Astrocyte of the cerebellum (primary cell): ENCODE measurements at regions not wholly inside any gene's neighbourhood (a gene's known extent, or its start where the extent isn't known, plus 50 kb on each side); places are given as distances from the start of the nearest gene placed in this dataset.

Experiments used
- DNase-seq: peaks from one replicate; pipeline ENCODE4 v3.0.0-alpha.2; 2011; ENCODE audit warnings: low read depth
- H3K4me3 ChIP-seq: 2 replicates; pipeline ENCODE4 v1.5.1; 2011; ENCODE audit warnings: mild to moderate bottlenecking, low read depth, low read length, moderate library complexity
- in situ Hi-C: cut with HindIII; loops from 2 replicates; pipeline ENCODE4 v1.10.0; 2017; ENCODE audit warnings: low sequenced_read_pairs
- TF ChIP-seq, protein P1 (sequence below): IDR thresholded peaks from 2 replicates; pipeline ENCODE4 v1.5.1; 2012; ENCODE audit warnings: low read length, low read depth, moderate library complexity, mild to moderate bottlenecking; ENCODE audit errors: missing control alignments

DNA sequence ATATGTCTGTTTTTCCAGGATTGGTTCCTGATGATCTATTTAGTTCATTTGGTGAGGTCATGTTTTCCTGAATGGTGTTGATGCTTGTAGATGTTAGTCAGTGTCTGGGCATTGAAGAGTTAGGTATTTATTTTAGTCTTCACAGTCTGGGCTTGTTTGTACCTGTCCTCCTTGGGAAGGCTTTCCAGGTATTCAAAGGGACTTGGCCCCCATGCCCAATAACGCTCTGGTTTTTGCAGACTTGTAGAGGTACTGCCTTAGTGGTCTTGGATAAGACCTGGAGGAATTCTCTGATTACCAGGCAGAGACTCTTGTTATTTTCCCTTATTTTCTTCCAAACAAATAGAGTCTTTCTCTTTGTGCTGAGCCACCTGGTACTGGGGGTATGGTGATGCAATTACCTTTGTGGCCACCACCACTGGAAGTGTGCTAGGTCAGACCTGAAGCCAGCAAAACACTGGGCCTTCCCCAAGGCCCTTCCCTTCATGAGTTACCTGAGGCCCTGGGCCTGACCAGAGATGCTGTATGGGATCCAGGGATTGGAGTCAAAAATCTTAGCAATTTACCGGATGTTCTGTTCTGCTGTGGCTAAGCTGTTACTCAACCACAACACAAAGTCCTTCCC, 63.3 kb upstream of the RXFP1 start:
- TF ChIP-seq, protein P1, sequence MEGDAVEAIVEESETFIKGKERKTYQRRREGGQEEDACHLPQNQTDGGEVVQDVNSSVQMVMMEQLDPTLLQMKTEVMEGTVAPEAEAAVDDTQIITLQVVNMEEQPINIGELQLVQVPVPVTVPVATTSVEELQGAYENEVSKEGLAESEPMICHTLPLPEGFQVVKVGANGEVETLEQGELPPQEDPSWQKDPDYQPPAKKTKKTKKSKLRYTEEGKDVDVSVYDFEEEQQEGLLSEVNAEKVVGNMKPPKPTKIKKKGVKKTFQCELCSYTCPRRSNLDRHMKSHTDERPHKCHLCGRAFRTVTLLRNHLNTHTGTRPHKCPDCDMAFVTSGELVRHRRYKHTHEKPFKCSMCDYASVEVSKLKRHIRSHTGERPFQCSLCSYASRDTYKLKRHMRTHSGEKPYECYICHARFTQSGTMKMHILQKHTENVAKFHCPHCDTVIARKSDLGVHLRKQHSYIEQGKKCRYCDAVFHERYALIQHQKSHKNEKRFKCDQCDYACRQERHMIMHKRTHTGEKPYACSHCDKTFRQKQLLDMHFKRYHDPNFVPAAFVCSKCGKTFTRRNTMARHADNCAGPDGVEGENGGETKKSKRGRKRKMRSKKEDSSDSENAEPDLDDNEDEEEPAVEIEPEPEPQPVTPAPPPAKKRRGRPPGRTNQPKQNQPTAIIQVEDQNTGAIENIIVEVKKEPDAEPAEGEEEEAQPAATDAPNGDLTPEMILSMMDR: no peak
- in situ Hi-C loops: no loop called here
- no peak overlapping the region for H3K4me3 ChIP-seq
- DNase-seq: no peak

DNA sequence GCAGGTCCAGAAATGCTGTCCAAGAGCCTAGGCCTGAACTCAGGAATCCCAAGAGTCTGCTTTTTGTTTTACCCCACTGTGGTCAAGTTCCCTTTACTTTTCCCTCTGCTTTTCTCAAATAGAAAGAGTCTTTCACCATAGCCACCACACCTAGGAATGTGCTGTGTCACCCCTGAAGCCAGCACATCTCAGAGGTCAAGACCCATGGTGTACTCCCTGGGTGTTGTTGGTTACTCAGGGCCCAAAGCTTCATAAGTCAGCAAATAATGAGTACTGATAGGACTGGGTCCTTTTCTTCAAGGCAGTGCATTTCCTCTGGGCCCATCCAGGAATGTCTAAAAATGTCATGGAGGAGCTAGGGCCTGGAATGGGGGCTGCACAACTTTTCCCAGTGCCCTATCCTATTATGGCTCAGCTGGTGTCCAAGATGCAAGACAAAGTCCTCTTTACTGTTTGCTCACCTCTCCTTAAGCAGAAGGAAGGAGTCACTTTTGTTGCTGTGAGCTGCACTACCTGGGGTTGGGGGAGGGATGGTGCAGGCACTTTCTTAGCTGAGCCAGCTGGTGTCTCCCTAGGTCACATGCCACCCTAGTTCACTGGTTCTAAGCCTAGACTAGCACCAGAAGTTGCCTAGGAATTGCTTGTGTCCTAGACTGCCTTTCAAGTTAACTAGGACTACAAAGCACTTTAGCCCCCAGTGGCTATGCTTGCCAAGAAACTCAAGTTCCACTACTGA, 62.4 kb upstream of the RXFP1 start:
- H3K4me3 ChIP-seq: no peak overlapping the region
- DNase-seq: no peak
- TF ChIP-seq, protein P1: no peak
- in situ Hi-C loops: no loop called here

DNA sequence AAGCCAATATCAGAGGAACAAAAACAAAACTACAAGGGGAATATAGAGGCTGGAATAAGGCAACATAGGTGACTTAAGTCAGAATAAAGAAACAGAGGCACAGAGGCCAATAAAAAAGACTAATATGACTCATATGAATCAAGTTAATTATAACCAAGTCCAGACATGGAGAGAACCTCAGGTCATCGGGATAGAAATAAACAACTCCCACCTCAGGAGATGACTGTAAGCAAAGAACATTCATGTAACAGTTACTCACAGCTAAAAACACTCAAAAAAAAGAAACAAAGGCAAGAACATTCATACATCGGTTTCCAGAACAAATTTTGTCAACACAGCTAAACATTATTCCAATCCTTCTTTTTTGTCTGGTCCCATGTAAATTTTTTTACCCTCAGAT, 60.3 kb upstream of the RXFP1 start:
- H3K4me3 ChIP-seq: no peak overlapping the region
- TF ChIP-seq, protein P1: no peak
- in situ Hi-C loops: no loop called here
- no peak for DNase-seq

DNA sequence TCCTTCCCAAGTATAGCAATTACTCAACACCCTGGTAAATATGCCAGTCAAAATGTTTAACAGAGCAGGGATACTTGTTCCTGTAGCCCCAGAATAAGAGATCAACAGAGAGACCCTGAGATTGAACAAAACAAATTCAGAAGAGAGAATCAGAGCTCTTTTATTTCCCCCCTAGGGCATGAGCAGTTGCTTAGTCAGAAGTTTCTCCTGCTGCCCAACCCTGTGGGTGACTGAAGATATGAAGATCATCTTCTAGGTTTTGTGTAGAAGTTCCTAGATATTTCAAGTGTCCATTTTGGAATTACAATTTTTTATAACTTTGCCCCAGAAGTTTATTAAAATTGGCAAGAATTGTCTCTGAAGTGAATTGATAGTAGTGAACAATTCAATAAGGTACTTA, 59.1 kb upstream of the RXFP1 start:
- H3K4me3 ChIP-seq: no peak overlapping the region
- no peak for DNase-seq
- TF ChIP-seq, protein P1: no peak
- in situ Hi-C loops: no loop called here
